Kidney epithelial cell (primary cell): ENCODE measurements at regions not wholly inside any gene's neighbourhood (a gene's known extent, or its start where the extent isn't known, plus 50 kb on each side); places are given as distances from the start of the nearest gene placed in this dataset.
"Not testable (repeated sequence)": the region's sequence is repeated elsewhere in the genome, so short reads cannot be mapped to it uniquely, and the experiment has no call there.

Experiments
- DNase-seq: peaks from one replicate; pipeline ENCODE4 v3.0.0-alpha.2; 2010; ENCODE audit warnings: low read depth
- H3K27me3 ChIP-seq: 2 replicates; pipeline ENCODE4 v1.6.0; 2011; ENCODE audit warnings: low read length; ENCODE audit not compliant: control insufficient read depth, insufficient read depth
- H3K36me3 ChIP-seq: 2 replicates; pipeline ENCODE4 v1.5.1; 2011; ENCODE audit warnings: low read length; ENCODE audit not compliant: control insufficient read depth, insufficient read depth
- H3K4me3 ChIP-seq: 2 replicates; pipeline ENCODE4 v1.5.1; 2011; ENCODE audit warnings: low read depth, mild to moderate bottlenecking, control low read depth, low read length
- CTCF ChIP-seq: IDR thresholded peaks from 2 replicates; pipeline ENCODE4 v1.5.1; 2011; ENCODE audit warnings: mild to moderate bottlenecking, moderate library complexity, low read length, control low read depth, inconsistent platforms; ENCODE audit not compliant: insufficient read depth, poor library complexity, severe bottlenecking

- no peak for TF ChIP-seq CTCF
- no peak for DNase-seq
- H3K27me3 ChIP-seq, result no peaks in the 10 kb centered on the region
- H3K36me3 ChIP-seq, result no peaks in the 10 kb centered on the region
- H3K4me3 ChIP-seq, result no peak overlapping the region
Measured at GRCh38 chr20:43385914-43386313, 71.8 kb upstream of the SRSF6 start.

GRCh38 chr20:43384101-43384940 is 73.4 kb upstream of the SRSF6 start:
- DNase-seq, result no peak
- Histone ChIP-seq H3K27me3 (no peaks in the 10 kb centered on the region), H3K36me3 (no peaks in the 10 kb centered on the region), H3K4me3 (no peak overlapping the region)
- TF ChIP-seq CTCF, result no peak

- no peak for TF ChIP-seq CTCF
- H3K36me3 ChIP-seq, result no peaks in the 10 kb centered on the region
- H3K4me3 ChIP-seq, result no peak overlapping the region
- H3K27me3 ChIP-seq, result no peaks in the 10 kb centered on the region
- no peak for DNase-seq
Measured at GRCh38 chr20:43383026-43383795, 74.5 kb upstream of the SRSF6 start.

GRCh38 chr20:43382135-43382534 is 75.6 kb upstream of the SRSF6 start:
- DNase-seq, result not testable (repeated sequence)

GRCh38 chr20:43381533-43381932 is 76.2 kb upstream of the SRSF6 start:
- DNase-seq, H3K27me3 ChIP-seq, H3K4me3 ChIP-seq, H3K36me3 ChIP-seq: not testable (repeated sequence)

More at GRCh38 chr20:43382135-43382534, 75.6 kb upstream of the SRSF6 start:
- not testable (repeated sequence) for H3K36me3 ChIP-seq, H3K4me3 ChIP-seq, H3K27me3 ChIP-seq

GRCh38 chr20:43379239-43379917 is 78.3 kb upstream of the SRSF6 start:
- no peaks in the 10 kb centered on the region for H3K36me3 ChIP-seq
- H3K4me3 ChIP-seq, result no peak overlapping the region
- no peaks in the 10 kb centered on the region for H3K27me3 ChIP-seq
- peak; percentile 26 for DNase-seq
- TF ChIP-seq CTCF, result no peak
